ENCODE measurements at regions not wholly inside any gene's neighbourhood (a gene's known extent, or its start where the extent isn't known, plus 50 kb on each side); places are given as distances from the start of the nearest gene placed in this dataset.
"Not testable (repeated sequence)": the region's sequence is repeated elsewhere in the genome, so short reads cannot be mapped to it uniquely, and the experiment has no call there.

GRCh38 chr1:5638582-5638981 lies 353.6 kb downstream of the NPHP4 start:
- no peak for DNase-seq (ENCODE audit: low spot score)

- no peak for DNase-seq (ENCODE audit: low spot score)
Observed at GRCh38 chr1:5637171-5637570, 355.1 kb downstream of the NPHP4 start.

GRCh38 chr1:5634893-5635292 lies 357.3 kb downstream of the NPHP4 start:
- DNase-seq (ENCODE audit: low spot score) = no peak

- DNase-seq (ENCODE audit: low spot score) = no peak
Observed at GRCh38 chr1:5632814-5633213, 359.4 kb downstream of the NPHP4 start.

GRCh38 chr1:5632224-5632623 lies 360.0 kb downstream of the NPHP4 start:
- no peak for DNase-seq (ENCODE audit: low spot score)

GRCh38 chr1:5628416-5628815 lies 363.8 kb downstream of the NPHP4 start:
- no peak for DNase-seq (ENCODE audit: low spot score)

- no peak for DNase-seq (ENCODE audit: low spot score)
Observed at GRCh38 chr1:5623399-5623798, 368.8 kb downstream of the NPHP4 start.

GRCh38 chr1:5622412-5622811 lies 369.8 kb downstream of the NPHP4 start:
- DNase-seq (ENCODE audit: low spot score) = no peak

GRCh38 chr1:5621692-5622091 lies 370.5 kb downstream of the NPHP4 start:
- DNase-seq (ENCODE audit: low spot score) = no peak

GRCh38 chr1:5620997-5621396 lies 371.2 kb downstream of the NPHP4 start:
- no peak for DNase-seq (ENCODE audit: low spot score)

- no peak for DNase-seq (ENCODE audit: low spot score)
Observed at GRCh38 chr1:5620418-5620817, 371.8 kb downstream of the NPHP4 start.

GRCh38 chr1:5619469-5619868 lies 372.8 kb downstream of the NPHP4 start:
- no peak for DNase-seq (ENCODE audit: low spot score)

GRCh38 chr1:5617546-5617945 lies 374.7 kb downstream of the NPHP4 start:
- DNase-seq (ENCODE audit: low spot score) = no peak

- no peak for DNase-seq (ENCODE audit: low spot score)
Observed at GRCh38 chr1:5617179-5617520, 375.1 kb downstream of the NPHP4 start.

- no peak for DNase-seq (ENCODE audit: low spot score)
Observed at GRCh38 chr1:5616366-5617178, 375.7 kb downstream of the NPHP4 start.

GRCh38 chr1:5615076-5615475 lies 377.1 kb downstream of the NPHP4 start:
- no peak for DNase-seq (ENCODE audit: low spot score)

GRCh38 chr1:5613900-5614299 lies 378.3 kb downstream of the NPHP4 start:
- DNase-seq (ENCODE audit: low spot score) = no peak

- no peak for DNase-seq (ENCODE audit: low spot score)
Observed at GRCh38 chr1:5611851-5612250, 380.4 kb downstream of the NPHP4 start.

- no peak for DNase-seq (ENCODE audit: low spot score)
Observed at GRCh38 chr1:5611431-5611830, 380.8 kb downstream of the NPHP4 start.

GRCh38 chr1:5610432-5610831 lies 381.8 kb downstream of the NPHP4 start:
- DNase-seq (ENCODE audit: low spot score) = no peak

- no peak for DNase-seq (ENCODE audit: low spot score)
Observed at GRCh38 chr1:5603353-5604104, 388.7 kb downstream of the NPHP4 start.

GRCh38 chr1:5602718-5603117 lies 389.5 kb downstream of the NPHP4 start:
- not testable (repeated sequence) for DNase-seq (ENCODE audit: low spot score)

GRCh38 chr1:5601516-5601915 lies 390.7 kb downstream of the NPHP4 start:
- DNase-seq (ENCODE audit: low spot score) = no peak

- DNase-seq (ENCODE audit: low spot score) = no peak
Observed at GRCh38 chr1:5599541-5599940, 392.7 kb downstream of the NPHP4 start.
